ENCODE measurements at regions not wholly inside any gene's neighbourhood (a gene's known extent, or its start where the extent isn't known, plus 50 kb on each side); places are given as distances from the start of the nearest gene placed in this dataset.
A peak's percentile ranks its signal among the peaks of the same experiment; 100 is the strongest.

GRCh38 chr7:114026486-114027089, 107.8 kb upstream of the PPP1R3A start:
- DNase-seq (ENCODE audit: low spot score) = peak; percentile 51
- peak; percentile 20 for TF ChIP-seq CTCF (IDR thresholded peaks at IDR 0.05; ENCODE audit: extremely low read depth, missing control alignments)

GRCh38 chr7:114021135-114021534, 102.3 kb upstream of the PPP1R3A start:
- TF ChIP-seq CTCF (IDR thresholded peaks at IDR 0.05; ENCODE audit: extremely low read depth, missing control alignments) = no peak
- DNase-seq (ENCODE audit: low spot score) = no peak

GRCh38 chr7:114008696-114009095, 89.9 kb upstream of the PPP1R3A start:
- DNase-seq (ENCODE audit: low spot score) = no peak
- no peak for TF ChIP-seq CTCF (IDR thresholded peaks at IDR 0.05; ENCODE audit: extremely low read depth, missing control alignments)

GRCh38 chr7:114007386-114007785, 88.6 kb upstream of the PPP1R3A start:
- no peak for TF ChIP-seq CTCF (IDR thresholded peaks at IDR 0.05; ENCODE audit: extremely low read depth, missing control alignments)
- no peak for DNase-seq (ENCODE audit: low spot score)

- no peak for TF ChIP-seq CTCF (IDR thresholded peaks at IDR 0.05; ENCODE audit: extremely low read depth, missing control alignments)
- DNase-seq (ENCODE audit: low spot score) = no peak
Observed at GRCh38 chr7:113998934-113999333, 80.1 kb upstream of the PPP1R3A start.

GRCh38 chr7:113996405-113996804, 77.6 kb upstream of the PPP1R3A start:
- TF ChIP-seq CTCF (IDR thresholded peaks at IDR 0.05; ENCODE audit: extremely low read depth, missing control alignments) = no peak
- no peak for DNase-seq (ENCODE audit: low spot score)

GRCh38 chr7:113986216-113986615, 67.4 kb upstream of the PPP1R3A start:
- DNase-seq (ENCODE audit: low spot score) = no peak
- TF ChIP-seq CTCF (IDR thresholded peaks at IDR 0.05; ENCODE audit: extremely low read depth, missing control alignments) = no peak
